OCI-M2 (cell line): ENCODE measurements at regions not wholly inside any gene's neighbourhood (a gene's known extent, or its start where the extent isn't known, plus 50 kb on each side); places are given as distances from the start of the nearest gene placed in this dataset.
"Not testable (repeated sequence)": the region's sequence is repeated elsewhere in the genome, so short reads cannot be mapped to it uniquely, and the experiment has no call there.

Experiments used
- DNase-seq: peaks from one replicate; lab custom pipeline; 2025; ENCODE audit not compliant: unreplicated experiment; lab: John Stamatoyannopoulos, UW

GRCh38 chr1:221555689-221556433 is 186.0 kb downstream of the DUSP10 start:
- DNase-seq: no peak

DNA sequence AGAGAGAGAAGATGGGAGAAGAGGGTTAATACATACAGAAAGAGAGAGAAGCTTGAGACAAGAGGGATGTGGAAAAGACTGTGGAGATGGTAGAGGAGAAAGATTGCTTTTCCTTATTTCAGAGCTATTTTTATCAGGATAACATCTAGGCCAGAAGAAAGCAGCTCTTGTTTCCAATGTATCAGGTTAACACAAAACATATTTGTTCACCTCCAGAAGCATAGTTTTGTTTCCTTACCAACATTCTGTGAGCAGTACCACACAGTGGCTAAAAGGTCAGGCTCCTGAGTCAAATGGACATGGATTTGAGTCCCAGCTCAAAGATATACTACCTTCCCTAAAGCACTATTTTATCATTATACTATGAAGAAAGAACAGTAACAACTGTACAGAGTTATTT is 185.5 kb downstream of the DUSP10 start:
- no peak for DNase-seq

GRCh38 chr1:221557013-221557412 is 184.9 kb downstream of the DUSP10 start:
- no peak for DNase-seq

DNA sequence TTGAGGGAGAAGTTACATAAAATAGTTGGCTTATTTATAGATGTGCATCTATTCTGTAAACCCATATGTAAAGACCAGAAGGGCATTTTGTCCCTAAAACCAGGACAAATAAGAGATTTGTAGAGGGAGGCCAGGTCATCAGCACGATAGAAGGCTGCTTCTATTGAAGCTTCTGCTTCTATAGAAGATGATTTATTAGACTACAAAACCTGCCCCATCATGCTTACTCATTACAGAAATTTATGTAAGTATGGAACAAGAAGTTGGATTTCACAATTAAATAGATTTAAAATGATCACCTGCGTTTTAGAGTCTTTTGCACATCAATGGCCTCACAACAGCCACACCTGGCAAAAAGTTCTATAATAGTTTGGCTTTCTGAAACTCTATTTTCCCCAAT is 183.5 kb downstream of the DUSP10 start:
- no peak for DNase-seq

DNA sequence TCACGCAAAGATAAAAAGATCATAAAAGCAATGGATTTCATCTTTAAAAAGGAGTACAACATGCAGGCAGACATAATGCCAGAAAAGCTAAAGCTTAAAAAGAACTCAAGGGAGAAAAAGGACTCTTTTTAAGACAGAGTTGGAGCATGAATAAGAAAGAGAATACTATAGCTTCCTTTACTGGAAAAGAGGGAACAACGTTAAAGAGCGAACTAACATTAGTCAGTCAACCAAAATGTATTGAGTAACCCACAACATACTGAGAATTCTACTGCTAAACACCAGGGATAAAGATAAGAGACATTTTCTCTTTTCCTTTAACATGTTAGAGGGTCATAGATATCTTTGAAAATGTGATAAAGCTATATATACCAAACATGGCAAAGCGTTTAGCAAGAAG is 182.0 kb downstream of the DUSP10 start:
- DNase-seq: no peak

GRCh38 chr1:221562542-221563475 is 179.1 kb downstream of the DUSP10 start:
- DNase-seq: no peak

- DNase-seq: no peak
Measured at GRCh38 chr1:221563476-221563921, 178.4 kb downstream of the DUSP10 start.

GRCh38 chr1:221564891-221565290 is 177.0 kb downstream of the DUSP10 start:
- DNase-seq: no peak

GRCh38 chr1:221565711-221566110 is 176.2 kb downstream of the DUSP10 start:
- no peak for DNase-seq

GRCh38 chr1:221567859-221568507 is 173.9 kb downstream of the DUSP10 start:
- DNase-seq: no peak

- DNase-seq: no peak
Measured at GRCh38 chr1:221573756-221574155, 168.1 kb downstream of the DUSP10 start.

- no peak for DNase-seq
Measured at GRCh38 chr1:221574529-221574928, 167.4 kb downstream of the DUSP10 start.

- DNase-seq: no peak
Measured at GRCh38 chr1:221575605-221576004, 166.3 kb downstream of the DUSP10 start.

DNA sequence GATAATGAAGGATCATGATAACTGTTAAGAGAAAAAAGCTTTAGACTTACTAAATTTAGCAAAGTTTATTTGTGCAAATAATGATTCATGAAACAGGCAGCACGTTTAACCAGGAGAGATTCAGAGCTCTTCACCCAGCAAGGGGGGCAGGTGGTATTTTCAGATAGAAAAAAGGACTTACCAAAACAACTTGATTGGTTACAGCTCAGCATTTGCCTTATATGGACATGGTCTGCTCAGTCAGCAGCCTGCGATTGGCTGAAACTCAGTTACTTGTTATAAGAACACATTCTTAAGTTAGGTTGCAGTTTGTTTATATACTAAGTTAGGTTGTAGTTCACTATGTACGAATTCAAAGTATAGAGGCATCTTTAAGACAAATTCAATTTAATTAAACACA is 165.6 kb downstream of the DUSP10 start:
- DNase-seq: no peak

DNA sequence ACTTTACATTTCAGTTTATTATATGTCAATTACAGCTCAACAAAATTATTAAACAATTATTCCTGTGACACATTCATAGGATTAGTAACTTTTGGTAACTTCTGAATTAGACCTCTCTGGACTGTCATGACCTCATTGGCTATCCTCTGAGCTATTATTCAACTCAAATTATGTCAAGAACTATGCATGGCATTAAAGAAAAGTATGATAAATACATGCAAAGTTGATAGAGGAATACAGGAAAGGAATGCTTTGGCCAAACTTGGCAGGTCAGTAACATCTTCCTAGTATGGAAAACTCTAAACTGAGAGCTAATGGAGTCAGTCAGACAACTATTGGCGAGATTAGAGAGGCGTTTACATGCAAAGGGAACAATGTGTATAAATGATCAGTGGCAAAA is 158.4 kb downstream of the DUSP10 start:
- no peak for DNase-seq

DNA sequence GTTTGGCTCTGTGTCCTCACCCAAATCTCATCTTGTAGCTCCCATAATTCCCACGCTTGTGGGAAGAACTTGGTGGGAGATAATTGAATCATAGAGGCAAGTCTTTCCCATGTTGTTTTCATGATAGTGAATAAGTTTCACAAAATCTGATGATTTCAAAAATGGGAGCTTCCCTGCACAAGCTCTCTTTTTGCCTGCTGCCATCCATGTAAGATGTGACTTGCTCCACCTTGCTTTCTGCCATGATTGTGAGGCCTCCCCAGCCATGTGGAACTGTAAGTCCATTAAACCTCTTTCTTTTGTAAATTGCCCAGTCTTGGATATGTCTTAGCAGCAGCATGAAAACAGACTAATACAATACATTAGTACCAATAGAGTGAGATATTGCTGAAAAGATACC is 154.9 kb downstream of the DUSP10 start:
- DNase-seq: not testable (repeated sequence)

DNA sequence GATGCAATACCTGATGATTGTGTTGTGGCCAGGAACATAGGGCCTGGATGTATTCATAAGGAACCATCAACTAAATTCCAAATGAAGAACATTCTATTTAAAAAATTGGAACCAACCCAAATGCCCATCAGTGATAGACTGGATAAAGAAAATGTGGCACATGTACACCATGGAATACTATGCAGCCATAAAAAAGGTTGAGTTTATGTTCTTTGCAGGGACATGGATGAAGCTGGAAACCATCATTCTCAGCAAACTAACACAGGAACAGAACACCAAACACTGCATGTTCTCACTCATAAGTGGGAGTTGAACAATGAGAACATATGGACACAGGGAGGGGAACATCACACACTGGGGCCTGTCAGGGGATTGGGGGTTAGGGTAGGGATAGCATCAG is 150.6 kb downstream of the DUSP10 start:
- DNase-seq: not testable (repeated sequence)

GRCh38 chr1:221594576-221594975 is 147.3 kb downstream of the DUSP10 start:
- no peak for DNase-seq

- no peak for DNase-seq
Measured at GRCh38 chr1:221598122-221598521, 143.8 kb downstream of the DUSP10 start.

- no peak for DNase-seq
Measured at GRCh38 chr1:221601166-221601565, 140.7 kb downstream of the DUSP10 start.

DNA sequence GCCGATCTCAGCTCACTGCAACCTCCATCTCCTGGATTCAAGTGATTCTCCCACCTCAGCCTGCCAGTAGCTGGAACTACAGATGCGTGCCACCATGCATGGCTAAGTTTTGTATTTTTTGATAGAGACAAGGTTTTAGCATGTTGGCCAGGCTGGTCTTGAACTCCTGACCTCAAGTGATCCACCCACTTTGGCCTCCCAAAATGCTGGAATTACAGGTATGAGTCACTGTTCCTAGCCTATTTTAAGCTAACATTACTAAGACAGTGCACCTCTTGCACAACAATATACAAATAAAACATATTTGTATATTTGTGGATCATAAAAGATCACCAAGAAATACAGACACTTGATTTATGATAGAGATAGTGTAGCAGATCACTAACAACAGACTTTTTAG is 139.1 kb downstream of the DUSP10 start:
- DNase-seq: no peak

DNA sequence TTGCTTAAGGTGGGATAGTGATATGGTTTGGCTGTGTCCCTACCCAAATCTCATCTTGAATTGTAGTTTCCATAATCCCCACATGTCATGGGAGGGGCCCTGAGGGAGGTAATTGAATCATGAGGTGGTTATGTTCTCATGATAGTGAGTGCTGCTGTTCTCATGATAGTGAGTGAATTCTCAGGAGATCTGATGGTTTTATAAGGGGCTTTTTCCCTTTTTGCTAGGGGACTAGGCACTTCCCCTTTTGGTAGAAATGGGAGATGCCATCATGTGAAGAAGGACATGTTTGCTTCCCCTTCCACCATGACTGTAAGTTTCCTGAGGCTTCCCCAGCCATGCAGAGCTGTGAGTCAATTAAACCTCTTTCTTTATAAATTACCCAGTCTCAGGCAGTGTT is 137.5 kb downstream of the DUSP10 start:
- DNase-seq: not testable (repeated sequence)
